Caki2 (cell line): ENCODE measurements at regions not wholly inside any gene's neighbourhood (a gene's known extent, or its start where the extent isn't known, plus 50 kb on each side); places are given as distances from the start of the nearest gene placed in this dataset.

Experiments
- DNase-seq: peaks from one replicate; pipeline ENCODE4 v3.0.0-alpha.2; 2015; ENCODE audit warnings: low read depth
- in situ Hi-C: cut with HindIII; loops from 2 replicates; pipeline ENCODE4 v1.10.0; 2016; ENCODE audit warnings: low sequenced_read_pairs, low pct_unique_long_range_greater_than_20kb, mixed read lengths

GRCh38 chr3:23152989-23153388 is 50.1 kb upstream of the UBE2E2 start:
- DNase-seq = no peak
- in situ Hi-C loops = no loop called here
